Lung (tissue), 11 donors: ENCODE measurements at regions not wholly inside any gene's neighbourhood (a gene's known extent, or its start where the extent isn't known, plus 50 kb on each side); places are given as distances from the start of the nearest gene placed in this dataset.

Experiments used
- ATAC-seq: fragments of 200-7000 bp; cut with Tn5 transposase; one replicate; pipeline ENCODE4 v1.9.1; 2020; ENCODE audit warnings: moderate number of reproducible peaks; ENCODE audit not compliant: insufficient read depth, low FRiP score
- DNase-seq, 3 donors: peaks; one replicate each; pipeline ENCODE4 v3.0.0-alpha.2; 2013 to 2017
- H3K27ac ChIP-seq, 2 donors: one replicate each; pipeline ENCODE4 v1.5.1; 2013; ENCODE audit warnings: mild to moderate bottlenecking in 2 of 2, moderate library complexity in 2 of 2, control low read depth in 1 of 2, inconsistent platforms in 1 of 2, low read depth in 1 of 2, low read length in 1 of 2
- H3K27me3 ChIP-seq, 3 donors: one replicate each; pipeline ENCODE4 v1.5.1; 2013; ENCODE audit warnings: low read length in 2 of 3; ENCODE audit not compliant: control insufficient read depth in 3 of 3, insufficient read depth in 3 of 3
- H3K36me3 ChIP-seq, 4 donors: one replicate each; pipeline ENCODE4 v1.5.1; 2013; ENCODE audit warnings: low read length in 4 of 4, mild to moderate bottlenecking in 1 of 4, moderate library complexity in 1 of 4; ENCODE audit not compliant: control insufficient read depth in 4 of 4, insufficient read depth in 4 of 4
- H3K4me1 ChIP-seq, 5 donors: one replicate each; pipeline ENCODE4 v1.5.1; 2013; ENCODE audit warnings: low read length in 5 of 5, mild to moderate bottlenecking in 2 of 5, moderate library complexity in 1 of 5; ENCODE audit not compliant: control insufficient read depth in 5 of 5, insufficient read depth in 5 of 5
- H3K4me3 ChIP-seq: one replicate; pipeline ENCODE4 v1.5.1; 2013; ENCODE audit warnings: mild to moderate bottlenecking, control low read depth, moderate library complexity
- H3K9ac ChIP-seq, 2 donors: one replicate each; pipeline ENCODE4 v1.5.1; 2013; ENCODE audit warnings: low read length in 2 of 2, control low read depth in 1 of 2; ENCODE audit not compliant: insufficient read depth in 1 of 2
- H3K9me3 ChIP-seq, 4 donors: one replicate each; pipeline ENCODE4 v1.5.1; 2013; ENCODE audit warnings: low read length in 3 of 4, mild to moderate bottlenecking in 1 of 4, moderate library complexity in 1 of 4; ENCODE audit not compliant: control insufficient read depth in 4 of 4, insufficient read depth in 3 of 4
- CTCF ChIP-seq: IDR thresholded peaks from 2 replicates; pipeline ENCODE4 v1.5.1; 2012; ENCODE audit warnings: mild to moderate bottlenecking; ENCODE audit errors: control extremely low read depth, extremely low read depth
- WGBS, 2 donors: extraction: QIAGEN DNeasy Blood & Tissue Kit; methylation state at CpG; one replicate each; pipeline ENCODE4 v1.1.7; 2013; 5-methylcytosine and 5-hydroxymethylcytosine counted together
- donor health status: control.
- donor health status: control.
- donor health status: Bipolar disorder and iron deficiency.
- donor health status: healthy.
- donor health status: DM: yes; HTN: yes; CAD: no.

- no peak overlapping the region for H3K9ac ChIP-seq
- 87 to 94% methylated on average over 3 of the region's 3 CpGs for WGBS, 2 donors
- no peak overlapping the region for H3K4me3 ChIP-seq
- no peak for TF ChIP-seq CTCF
- peaks cover 0 to 5% (median 0%) of the 10 kb centered on the region in 3 donors for H3K27me3 ChIP-seq
- H3K36me3 ChIP-seq = no peaks in the 10 kb centered on the region
- DNase-seq (no peak), ATAC-seq (no peak)
- no peaks in the 10 kb centered on the region for H3K4me1 ChIP-seq
- no peaks in the 10 kb centered on the region for H3K9me3 ChIP-seq
- no peak overlapping the region for H3K27ac ChIP-seq
Observed at GRCh38 chr2:177141866-177142265, 70.7 kb upstream of the HNRNPA3 start.

GRCh38 chr2:177143444-177143843 lies 69.2 kb upstream of the HNRNPA3 start:
- peaks cover 0 to 16% (median 11%) of the 10 kb centered on the region in 3 donors for H3K27me3 ChIP-seq
- no peak overlapping the region for H3K4me3 ChIP-seq
- ATAC-seq (no peak), DNase-seq (peak in 2 of 3 donors; percentile 37 to 55)
- 20 to 29% methylated on average over 5 of the region's 5 CpGs for WGBS, 2 donors
- no peak overlapping the region for H3K27ac ChIP-seq
- H3K4me1 ChIP-seq = peaks cover 0 to 9% (median 0%) of the 10 kb centered on the region in 5 donors
- no peaks in the 10 kb centered on the region for H3K9me3 ChIP-seq
- no peak for TF ChIP-seq CTCF
- H3K36me3 ChIP-seq = no peaks in the 10 kb centered on the region
- H3K9ac ChIP-seq = no peak overlapping the region

GRCh38 chr2:177147093-177147694 lies 65.4 kb upstream of the HNRNPA3 start:
- WGBS, 2 donors = 2 to 4% methylated on average over 2 of the region's 2 CpGs
- ATAC-seq = no peak
- Histone ChIP-seq H3K4me3 (no peak overlapping the region), H3K4me1 (peaks cover 0 to 14% (median 2%) of the 10 kb centered on the region in 5 donors), H3K36me3 (no peaks in the 10 kb centered on the region), H3K9ac (no peak overlapping the region), H3K9me3 (no peaks in the 10 kb centered on the region), H3K27ac (no peak overlapping the region), H3K27me3 (peaks cover 0 to 29% (median 28%) of the 10 kb centered on the region in 3 donors)
- DNase-seq = peak; percentile 27 to 87 (median 85)
- TF ChIP-seq CTCF = peak; percentile 29
